Left kidney (tissue), 1 donor: ENCODE measurements at regions not wholly inside any gene's neighbourhood (a gene's known extent, or its start where the extent isn't known, plus 50 kb on each side); places are given as distances from the start of the nearest gene placed in this dataset.

Experiments used
- DNase-seq: peaks from one replicate; pipeline ENCODE4 v3.0.0-alpha.2; 2013

DNA sequence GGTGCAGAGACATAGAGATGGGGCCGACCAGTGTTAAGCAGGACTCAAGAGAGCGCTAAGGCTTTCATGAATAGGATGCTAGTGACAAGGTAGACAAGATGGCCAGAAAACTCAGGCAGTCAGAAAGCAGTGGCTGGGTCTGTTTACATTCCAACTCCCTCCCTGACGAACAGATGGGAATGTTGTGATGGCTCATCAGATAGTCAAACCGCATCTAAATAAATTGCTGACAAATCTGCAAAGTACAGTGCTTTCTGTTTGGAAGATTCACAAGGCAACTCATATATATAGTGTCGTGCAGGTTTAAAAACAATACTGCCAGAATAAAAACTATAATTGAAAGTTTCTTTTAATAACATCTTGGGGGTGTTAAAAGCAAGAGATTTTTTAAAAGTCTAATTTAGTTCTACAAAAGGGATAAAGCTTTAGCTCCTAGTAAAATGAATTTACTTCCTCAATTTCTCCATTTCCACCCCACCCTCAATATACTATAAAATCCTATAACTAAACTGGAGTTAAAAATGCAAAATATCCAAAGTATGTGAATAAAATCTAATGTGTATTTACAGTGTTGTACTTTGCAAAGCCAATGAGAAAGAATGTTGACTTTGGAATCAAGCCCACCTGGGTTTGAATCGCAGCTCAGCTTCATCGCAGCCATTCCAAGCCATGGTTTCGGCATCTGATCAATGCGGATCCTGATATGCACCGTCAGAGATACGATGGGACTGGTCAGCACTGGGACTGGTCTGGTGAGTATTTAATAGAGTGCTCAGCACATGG, 247.3 kb upstream of the PDE10A start:
- peak; percentile 7 for DNase-seq

DNA sequence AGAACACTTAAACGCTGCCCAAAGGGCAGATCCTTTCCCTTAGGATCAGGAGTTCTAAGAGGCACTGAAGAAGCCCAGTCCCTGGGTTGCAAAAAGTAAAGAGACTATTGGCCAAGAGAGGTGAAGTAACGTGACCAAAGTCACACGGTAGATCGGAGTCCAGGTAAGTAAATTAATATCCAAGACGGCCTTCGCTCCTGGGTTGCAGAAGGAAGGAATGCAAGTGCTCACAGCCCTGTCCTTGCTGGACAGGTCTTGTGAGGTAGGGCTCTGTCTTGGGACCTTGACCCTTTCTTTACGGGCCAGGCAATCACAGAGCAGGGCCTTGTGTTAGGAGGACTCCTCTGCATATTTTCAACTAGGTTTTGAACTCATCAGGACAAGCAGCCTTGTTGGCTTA, 243.7 kb upstream of the PDE10A start:
- DNase-seq, result no peak

DNA sequence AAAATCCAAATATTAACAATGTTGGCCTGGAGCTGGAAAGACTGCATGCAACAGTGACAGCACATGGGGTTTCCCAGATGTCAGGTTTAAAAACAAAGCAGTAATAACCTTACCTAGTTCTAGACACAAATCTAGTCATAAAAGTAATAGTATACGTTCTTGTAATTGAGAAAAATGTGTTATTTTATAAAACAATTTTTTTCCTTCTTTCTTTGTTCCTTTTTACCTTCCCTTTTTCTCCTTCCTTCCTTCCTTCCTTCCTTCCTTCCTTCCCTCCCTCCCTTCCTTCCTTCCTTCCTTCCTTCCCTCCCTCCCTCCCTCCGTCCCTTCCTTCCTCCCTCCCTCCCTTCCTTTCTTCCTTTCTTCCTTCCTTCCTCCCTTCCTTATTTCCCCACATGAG, 242.7 kb upstream of the PDE10A start:
- DNase-seq, result no peak

DNA sequence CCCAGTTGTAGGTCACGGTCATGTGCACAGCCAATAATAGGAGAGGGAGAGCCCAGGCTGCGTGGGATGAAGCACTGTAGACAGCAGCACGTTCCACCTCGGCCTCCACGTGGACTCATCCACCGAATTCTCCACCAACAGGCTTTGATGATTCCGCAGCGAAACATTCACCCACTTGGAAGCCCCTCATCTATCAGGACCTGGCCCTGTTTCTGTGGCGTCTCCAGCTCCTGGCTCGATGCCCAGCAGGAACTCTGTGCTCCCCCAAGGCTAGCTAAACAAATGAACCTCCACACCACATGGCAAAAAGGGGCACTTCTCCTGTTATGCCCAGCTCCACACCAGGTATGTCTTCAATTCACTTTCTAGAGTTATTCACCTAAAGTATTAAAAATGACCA, 237.9 kb upstream of the PDE10A start:
- no peak for DNase-seq

DNA sequence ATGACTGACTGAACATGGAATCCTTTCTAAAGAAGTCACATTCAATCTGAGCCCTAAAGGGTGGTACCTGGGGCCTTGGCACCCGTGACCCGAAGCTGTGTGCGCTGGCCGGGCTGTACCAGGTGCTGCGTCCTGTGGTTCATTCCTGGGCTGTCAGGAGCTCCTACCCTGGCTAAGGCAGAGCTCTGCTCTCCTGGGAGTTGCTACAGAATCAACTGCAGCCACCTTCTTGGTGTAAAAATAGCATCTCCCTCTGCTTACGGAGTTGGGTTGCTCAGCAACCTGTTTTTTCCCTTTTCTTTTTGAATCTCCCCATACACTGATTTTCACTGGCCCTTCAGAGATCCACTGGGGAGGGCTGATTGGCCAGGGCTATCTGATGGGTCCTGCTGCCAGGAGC, 236.6 kb upstream of the PDE10A start:
- DNase-seq, result no peak

DNA sequence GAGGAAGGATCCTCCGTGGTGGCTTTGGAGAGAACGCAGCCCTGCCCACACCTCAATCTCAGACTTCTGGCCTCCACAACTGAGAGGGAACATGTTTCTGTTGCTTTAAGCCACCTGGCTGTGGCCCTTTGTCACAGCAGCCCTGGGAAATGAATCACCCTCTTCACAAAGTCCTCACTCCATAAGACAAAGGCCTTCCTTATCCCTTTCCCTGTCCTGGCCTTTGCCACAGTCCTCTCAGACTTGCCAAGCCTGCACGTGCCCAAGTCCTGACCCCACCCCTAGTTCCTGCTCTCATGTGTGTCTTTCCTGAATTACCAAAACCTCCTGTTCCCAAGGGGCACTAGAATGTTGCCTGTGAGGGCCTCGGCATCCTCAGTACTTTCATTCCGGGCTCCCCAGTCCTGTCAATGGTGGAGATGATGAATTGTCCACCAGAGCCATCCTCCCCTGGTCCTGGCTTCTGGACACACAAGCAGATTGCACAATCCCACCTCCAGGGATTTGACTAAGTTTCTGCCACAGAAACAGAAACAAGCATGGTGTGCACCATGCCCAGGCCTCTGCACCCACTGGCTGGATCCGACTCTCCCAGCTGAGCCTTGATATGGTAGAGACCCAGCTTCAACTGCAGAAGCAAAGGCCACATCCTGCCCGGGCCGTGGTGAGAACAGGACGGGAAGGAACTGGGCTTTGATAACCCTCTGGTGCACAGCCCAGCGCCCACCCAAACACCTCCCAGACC, 232.6 kb upstream of the PDE10A start:
- no peak for DNase-seq

DNA sequence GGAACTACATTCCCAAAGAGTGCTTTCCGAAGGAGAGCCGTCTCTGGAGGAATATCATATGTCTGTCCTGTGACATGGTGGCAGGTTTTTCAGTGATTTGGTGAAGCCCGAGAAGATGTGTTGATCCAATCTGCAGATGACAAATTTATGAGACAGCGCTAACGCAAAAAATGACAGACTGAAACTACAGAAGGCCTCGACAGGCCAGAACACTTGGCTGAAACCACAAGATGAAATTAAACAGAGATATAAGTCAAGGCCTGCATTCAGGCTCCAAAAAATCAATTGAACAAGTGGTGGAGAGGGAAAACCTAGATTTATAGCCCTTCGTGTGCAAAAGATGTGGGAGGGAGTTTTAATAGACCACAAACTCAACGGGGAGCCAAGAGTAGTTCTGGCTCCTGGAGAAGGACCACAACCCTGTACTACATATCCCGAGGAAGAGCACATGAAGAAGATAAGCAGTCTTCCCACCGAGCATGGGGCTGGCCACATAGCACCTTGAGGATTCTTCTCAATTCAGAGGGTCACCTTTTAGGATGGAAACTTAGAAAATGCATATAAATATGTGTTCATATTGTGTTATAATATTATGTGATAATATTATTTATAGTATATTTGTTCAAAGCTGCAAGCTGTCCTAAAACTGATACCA, 231.3 kb upstream of the PDE10A start:
- no peak for DNase-seq

DNA sequence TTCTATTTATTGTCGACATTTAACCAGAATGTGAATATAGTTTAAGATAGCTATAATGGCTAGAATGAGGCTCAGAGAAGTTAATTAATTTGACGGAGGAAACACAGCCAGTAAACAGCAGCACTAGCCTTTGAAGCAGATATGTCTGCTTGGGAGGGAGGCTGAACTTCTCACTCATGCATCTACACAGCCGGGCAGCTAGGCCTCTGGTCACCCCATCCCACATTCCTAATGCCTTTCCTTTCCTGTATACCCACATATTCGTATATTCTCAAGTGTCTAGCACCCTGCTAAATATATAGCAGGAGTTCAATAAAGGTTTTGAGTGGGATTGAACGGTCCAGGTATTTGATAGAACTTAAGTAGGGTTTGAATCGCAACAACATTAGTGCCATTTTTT, 230.4 kb upstream of the PDE10A start:
- DNase-seq, result no peak

DNA sequence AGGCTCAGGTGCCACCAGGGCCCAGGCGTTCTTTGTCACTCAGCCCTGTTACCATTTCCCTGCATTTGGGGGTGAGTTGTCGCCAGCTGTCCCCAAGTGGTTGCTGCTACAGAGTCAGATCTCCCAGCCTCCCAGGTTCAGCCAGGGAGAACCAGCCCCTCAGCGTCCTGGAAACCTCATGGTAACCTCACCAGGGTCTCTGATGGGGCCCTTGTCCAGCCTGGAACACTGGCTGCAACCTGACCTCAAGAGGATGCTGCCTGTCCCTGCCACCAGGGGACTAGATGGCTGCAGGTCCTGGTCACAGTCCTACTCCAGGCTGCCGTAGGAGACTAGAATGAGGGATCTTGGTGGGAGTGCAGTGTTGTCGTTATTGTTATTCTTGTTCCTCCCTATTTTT, 228.3 kb upstream of the PDE10A start:
- DNase-seq, result no peak

DNA sequence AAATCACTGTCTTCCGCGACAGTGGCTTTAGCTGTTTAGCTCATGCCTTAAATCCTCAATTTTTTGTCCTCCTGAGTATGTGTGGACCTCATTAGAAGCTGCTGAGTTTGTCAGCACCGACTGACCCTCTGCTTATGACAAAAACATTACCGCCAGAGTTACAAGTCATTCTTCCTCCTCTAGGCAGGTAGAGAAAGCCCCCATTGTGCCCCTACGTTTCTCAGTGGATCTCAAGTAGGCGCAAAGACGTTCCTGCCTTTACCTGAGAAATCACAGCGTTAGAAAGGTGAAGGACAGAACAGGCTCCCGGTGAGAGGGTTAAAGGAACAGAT, 227.3 kb upstream of the PDE10A start:
- DNase-seq, result no peak

DNA sequence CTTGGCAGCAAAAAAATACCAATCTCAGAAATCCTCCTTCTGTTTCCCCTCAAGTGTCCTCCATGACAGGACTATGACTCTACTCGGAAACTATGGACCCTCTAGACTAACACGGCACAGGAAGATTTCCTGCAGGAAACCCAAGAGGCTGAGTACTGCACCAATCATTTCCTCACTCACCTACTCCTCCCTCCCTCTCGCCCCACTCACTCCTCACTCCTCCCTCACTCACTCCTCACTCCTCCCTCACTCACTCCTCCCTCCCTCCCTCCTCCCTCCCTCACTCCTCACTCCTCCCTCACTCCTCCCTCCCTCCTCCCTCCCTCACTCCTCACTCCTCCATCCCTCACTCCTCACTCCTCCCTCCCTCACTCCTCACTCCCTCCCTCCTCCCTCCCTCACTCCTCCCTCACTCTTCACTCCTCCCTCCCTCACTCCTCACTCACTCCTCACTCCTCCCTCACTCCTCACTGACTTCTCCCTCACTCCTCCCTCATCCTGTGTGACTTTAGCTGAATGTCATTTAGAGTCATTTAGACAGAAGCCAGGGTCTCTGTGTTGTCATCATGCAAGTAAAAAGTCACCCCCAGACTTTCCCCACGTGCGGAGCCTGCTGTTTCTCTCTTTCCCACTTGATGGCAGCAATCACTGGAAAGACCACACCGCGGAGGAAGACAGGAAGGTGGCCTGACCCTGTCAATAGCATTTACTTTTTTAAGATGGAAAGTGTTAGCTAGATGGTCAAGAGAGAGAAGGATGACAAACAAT, 226.8 kb upstream of the PDE10A start:
- no peak for DNase-seq

DNA sequence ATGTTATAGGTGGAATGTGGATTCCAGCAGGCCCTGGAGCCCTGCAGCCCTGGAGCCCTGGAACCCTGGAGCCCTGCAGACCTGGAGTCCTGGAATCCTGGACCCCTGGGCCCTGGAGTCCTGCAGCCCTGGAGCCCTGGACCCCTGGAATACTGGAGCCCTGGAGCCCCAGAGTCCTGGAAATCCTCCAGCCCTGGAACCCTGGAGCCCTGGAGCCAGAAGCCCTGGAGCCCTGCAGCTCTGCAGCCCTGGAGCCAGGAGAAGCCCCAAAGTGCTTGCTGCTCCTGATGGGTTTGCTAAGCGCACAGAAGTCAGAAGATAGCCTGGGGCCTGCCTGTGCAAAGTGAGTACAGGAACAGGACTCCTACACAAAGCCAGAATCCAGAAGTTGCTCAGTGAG, 223.1 kb upstream of the PDE10A start:
- DNase-seq, result no peak

DNA sequence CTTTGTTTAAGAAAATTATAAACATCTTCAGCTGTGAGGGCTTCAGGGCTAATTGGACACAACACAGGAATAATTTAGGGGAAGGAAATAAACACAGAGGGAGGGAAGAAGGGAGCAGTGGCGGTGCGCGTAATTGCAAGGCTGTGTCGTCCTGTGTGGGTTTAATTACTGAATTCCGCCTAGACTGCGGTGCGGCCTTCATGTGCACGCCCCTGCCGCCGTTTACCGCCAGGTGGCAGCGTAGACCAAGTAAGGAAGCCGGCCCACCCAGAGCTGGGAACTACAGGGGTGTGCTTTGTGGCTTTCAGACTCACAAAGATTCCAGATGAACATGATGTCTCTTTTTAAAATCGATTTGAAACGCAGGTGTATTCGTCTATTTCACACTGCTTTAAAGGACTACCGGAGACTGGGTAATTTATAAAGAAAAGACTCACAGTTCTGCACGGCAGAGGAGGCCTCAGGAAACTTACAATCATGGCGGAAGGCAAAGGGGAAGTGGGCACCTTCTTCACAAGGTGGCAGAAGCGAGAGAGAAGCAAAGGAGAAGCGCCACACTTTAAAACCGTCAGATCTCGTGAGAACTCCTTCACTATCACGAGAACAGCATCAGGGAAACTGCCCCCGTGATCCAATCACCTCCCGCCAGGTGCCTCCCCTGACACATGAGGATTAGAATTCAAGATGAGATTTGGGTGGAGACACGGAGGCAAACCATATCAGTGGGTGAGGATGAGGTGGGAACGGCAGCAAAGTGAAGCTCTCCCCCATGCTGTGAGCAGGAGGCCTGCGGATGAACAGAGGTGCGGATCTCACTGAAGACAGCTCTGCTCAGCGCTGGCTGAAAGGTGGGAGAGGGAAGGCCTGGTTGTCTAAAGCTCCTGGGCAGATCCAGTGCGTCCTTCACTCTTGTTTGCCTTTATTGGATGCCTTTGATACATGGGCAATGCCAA, 222.0 kb upstream of the PDE10A start:
- DNase-seq, result peak; percentile 82

DNA sequence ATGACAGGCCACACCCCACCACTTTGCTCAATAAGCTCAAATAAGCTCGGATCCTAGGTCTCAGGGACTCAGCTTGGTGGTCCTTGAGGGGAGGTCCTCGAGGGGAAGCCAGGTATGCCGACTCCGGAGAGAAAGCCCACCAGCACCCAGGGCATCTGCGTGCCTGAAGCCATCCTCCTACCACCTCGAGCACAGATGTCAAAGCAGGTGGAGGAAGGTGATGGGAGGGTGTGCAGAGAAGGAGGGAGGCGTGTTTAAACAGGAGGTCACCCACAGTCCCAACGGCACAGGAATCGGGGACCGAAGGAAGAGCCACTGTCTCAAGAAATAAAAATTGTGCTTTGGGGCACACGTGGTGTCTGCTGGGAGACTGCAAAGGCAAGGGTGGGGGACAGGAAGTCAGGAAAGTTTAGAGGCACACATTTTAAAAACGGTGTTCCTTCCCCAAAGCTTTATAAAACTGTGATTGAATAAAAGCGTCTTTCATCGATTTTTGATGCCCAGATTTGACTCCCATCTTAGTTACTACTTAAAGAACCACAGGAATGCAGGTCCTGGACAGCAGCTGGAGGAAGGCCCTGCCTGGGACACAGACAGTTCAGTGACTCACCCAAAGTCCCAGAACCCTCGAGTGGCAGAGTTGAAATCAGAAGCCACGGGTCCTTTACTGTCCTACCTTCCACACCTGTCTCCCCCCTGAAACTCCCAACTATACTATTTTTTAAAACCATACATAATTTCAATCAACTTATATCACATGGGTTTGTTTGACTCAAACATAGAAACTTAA, 221.0 kb upstream of the PDE10A start:
- no peak for DNase-seq

DNA sequence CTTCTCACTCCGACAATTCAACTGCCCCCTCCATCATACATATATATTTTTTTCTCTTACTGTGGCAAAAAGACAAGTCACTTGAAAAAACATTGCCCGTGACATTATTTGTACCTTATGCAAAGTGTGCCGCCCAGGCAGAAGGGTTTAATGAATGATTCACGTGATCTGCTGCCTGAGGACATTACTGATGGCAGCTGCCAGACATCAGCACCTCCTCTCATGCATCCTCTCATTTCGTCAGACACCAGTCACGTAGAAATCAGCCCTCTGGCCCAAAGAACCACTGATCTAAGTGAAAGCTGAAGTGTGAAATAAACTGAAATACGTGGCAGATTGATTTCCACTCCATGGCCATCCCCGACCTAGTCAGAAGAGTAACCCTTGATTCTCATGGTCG, 218.8 kb upstream of the PDE10A start:
- DNase-seq, result no peak

DNA sequence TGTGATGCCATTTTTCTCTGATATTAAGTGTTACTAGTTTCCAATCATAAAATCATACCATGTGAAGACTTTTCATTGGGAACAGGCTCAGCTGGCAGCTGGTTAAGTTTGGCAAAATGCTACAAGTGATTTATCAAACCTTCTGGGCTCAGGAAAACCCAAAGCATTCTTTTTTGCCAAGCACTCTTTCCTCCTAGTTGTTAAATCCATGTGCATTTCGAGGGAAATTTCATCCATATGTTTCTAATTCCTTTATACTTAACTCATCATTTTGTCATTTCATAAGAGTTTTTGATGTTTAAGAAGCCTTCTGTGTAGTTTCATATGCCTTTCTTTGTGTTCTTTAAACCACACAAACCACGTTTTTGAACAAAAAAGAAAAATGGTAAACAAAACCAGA, 217.6 kb upstream of the PDE10A start:
- DNase-seq, result no peak

DNA sequence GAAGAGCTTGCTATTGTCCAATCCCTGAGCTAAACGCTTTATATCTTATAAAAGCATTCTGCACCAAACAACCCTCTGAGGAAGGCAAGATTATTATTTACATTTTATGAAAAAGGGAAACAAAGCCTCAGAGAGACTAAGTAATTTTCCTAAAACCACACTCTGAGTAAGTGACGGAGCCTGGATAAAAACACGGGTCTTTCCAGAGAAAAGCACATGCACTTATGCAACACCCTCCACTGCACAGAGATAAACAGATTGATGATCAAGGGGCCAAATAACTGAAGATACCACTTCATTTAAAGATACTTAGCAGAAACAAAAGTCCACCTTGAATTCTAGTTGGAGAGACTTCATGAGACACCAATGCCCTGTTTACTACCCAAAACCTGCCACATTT, 214.7 kb upstream of the PDE10A start:
- no peak for DNase-seq

DNA sequence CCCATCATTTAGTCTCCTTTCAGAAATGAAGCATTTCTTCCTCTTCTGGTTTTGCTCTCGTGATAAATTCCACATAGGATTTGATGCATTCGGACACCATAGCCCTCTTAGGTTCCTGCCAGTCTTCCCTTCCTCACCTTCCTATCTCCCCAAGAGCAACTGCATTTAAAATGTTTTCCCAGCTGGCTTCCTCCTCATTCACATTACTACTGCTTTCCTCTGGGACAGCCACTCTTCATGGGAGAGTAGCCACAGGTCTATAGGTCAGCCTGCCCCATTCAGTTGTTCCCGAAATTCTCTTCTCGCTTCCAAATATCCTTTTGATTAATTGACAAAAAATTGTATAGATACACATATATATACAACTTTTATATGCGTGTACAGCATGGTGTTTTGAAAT, 214.2 kb upstream of the PDE10A start:
- DNase-seq, result no peak

DNA sequence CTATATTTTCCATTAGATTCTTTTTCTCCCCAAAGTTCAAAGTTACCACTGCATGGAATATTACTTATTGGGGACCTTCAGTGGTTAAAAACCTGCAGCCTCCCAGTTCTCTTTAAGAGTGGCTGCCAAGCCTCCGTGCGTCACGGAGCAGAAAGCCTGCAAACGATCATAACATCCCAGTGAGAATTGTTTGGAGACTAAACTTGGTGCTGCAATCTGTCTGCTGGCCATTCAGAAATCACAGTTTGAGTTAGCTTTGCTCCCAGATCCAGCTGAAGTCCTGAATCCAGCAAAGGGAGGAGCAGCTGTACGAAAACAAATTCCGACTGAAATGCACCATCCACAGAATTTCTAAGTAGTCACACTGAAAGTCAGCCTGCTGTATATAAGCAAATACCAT, 213.5 kb upstream of the PDE10A start:
- DNase-seq, result no peak

DNA sequence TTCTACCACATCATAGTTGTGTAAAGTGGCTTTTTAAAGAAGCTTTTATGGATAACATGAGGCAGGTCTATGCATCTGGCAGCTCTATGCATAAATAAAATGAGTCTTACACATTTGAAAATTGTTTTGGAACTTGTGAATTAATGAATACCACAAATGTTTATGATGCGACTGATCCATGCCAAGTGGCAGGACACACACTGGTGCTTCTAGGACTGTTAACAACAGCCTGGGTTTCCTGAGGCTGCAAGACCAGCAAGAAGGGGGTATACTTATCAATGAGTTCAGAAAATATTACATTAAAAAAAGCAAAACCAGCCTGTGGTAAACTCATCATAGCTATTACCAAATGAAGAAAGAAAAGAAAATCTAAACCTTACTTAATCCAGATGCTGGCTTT, 212.9 kb upstream of the PDE10A start:
- DNase-seq, result no peak

DNA sequence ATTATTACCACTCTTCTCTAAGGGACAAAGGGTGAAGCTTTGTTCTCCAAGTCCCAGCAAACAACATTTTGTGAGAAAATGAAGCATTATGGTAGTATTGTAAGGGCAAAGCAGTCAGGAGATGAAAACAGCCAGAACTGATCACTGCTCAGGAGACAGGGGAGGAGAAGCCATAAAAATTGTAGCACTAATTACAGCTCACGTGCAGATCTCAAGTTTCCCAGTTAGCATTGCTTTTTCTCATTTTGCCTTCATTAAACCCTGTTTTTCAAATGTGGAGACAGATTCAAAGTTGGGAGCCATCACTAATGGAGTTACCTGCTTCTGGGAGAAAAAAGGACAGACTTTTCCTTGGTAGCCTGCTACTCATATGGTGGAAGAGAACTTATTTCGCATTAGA, 210.9 kb upstream of the PDE10A start:
- DNase-seq, result no peak
